DMS53 (cell line): ENCODE measurements at regions not wholly inside any gene's neighbourhood (a gene's known extent, or its start where the extent isn't known, plus 50 kb on each side); places are given as distances from the start of the nearest gene placed in this dataset.
"Not testable (repeated sequence)": the region's sequence is repeated elsewhere in the genome, so short reads cannot be mapped to it uniquely, and the experiment has no call there.

ENCODE experiments used
- DNase-seq: peaks from one replicate; lab custom pipeline; 2025; lab: John Stamatoyannopoulos, UW

- no peak for DNase-seq
Observed at GRCh38 chr12:4822572-4822971, 87.1 kb upstream of the KCNA1 start.

DNA sequence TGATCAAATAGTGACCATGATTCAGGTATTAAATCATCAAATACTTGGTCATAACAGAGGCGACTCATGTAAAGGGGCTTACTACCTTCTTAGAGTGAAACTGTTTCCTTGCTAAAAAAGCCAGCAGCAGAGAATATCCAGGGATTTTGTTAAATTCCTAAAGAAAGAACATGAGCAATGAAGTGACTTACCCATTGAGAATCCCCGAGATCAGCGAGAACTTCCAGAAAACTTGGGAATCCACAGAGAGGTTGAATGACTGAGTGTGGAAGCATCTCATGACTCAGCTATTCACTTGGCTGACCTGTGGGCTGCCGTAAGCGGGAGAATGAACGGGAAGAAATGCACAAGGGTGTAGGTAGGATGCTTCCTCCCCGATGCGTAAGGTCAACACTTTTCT is 85.3 kb upstream of the KCNA1 start:
- no peak for DNase-seq

DNA sequence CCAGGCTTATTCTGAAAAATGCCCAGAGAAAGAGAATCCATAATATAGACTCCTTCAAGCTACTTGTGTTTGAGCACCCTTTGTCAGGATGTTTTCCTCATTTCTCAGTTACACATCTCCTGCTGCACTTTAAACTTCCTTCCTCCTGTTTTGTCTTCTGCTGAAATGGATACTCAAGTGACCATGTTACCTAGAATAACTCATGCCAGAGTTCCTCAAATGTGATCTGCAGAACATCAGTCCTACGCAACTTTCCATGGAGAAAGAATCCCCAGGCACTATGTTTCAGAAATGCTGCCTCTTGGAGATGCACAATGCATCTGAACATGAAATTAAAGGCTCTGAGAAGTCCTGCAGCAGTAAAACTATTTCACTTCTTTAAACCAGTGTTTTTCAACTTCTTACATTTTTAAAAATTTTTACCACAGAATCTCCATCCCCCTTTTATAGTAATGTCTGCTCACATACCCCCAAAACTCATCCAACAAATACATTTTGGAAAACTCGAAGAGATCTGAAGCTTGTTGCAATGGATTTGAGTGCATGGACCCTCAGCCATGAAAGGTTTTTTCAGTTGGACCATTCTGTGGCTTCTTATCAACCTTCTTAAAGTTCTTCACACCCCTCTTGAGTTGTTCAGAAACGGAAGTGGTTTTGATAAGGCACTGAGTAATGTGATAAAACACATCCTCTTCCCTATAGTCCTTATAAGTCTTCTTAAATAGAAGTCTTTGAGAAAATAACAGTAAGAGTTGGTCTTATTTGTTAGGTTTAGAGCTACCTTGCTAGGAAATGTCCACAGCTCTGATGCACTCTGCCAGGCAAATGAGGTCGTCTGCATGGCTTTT is 84.5 kb upstream of the KCNA1 start:
- no peak for DNase-seq

DNA sequence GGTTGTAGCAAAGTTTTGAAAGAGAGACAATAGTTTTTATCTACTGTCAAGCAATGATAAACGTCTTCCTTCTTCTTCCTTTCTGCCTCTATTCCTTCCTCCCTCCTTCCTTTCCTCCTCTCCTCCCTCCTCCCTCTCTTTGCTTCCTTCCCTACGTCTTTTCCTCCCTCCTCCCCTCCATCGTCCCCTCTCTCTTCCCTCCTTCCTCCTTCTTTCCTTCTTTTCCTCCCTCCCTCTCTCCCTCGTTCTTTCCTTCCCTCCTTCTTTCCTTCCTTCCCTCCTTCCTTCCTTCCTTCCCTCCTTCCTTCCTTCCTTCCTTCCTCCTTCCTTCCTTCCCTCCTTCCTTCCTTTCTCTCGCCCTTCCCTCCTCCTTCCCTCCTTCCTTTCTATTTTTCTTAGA is 82.8 kb upstream of the KCNA1 start:
- DNase-seq: no peak

DNA sequence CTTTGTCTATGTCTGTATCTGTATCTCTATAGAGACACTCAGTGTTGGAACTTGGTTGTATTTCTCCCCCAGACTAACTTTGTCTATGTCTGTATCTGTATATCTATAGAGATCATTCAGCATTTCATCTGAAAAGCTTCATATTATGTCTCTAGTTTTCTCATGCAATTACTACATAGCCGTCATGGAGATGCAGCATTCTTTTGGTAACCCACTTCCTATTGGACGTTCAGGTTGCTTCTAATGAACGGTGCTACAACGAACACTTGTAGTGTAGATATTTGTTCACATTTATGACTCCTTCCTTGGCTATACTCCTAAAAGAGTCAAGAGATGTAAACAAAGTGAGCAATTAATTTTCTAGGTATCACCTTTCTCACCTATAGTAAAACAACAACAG is 81.5 kb upstream of the KCNA1 start:
- DNase-seq: no peak

DNA sequence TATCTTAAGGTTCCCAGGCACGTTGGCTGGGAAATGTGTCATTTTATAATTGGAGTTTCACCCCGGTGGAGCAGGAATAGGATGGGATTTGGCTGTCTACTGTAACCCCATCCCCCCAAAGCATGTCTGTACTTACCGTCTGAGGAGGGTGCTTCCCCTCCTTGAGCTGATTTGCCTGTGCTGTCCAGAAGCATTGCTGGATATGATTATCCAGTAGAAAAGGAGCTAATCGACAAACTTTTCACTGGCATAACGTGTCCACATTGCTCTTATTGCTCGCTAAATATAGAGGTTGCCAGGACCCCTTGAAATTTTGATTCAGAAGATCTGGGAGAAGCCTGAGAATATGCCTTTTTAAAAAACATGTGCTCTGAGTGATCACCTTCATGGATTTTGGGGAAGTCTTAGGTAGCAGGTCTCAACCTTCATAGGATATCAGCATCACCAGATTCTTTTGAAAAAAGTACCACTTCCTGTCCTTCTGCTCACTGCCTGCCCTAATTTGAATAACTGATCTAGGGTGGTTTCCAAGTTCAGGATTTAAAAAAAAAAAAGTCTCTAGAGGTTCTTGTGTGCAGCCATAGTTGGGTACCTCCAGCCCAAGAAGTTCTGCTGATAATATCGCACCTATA is 80.4 kb upstream of the KCNA1 start:
- DNase-seq: no peak

GRCh38 chr12:4829793-4830162 is 79.9 kb upstream of the KCNA1 start:
- peak; percentile 67 for DNase-seq

GRCh38 chr12:4830556-4831210 is 79.0 kb upstream of the KCNA1 start:
- DNase-seq: peak; percentile 71

GRCh38 chr12:4833053-4833452 is 76.7 kb upstream of the KCNA1 start:
- DNase-seq: no peak

DNA sequence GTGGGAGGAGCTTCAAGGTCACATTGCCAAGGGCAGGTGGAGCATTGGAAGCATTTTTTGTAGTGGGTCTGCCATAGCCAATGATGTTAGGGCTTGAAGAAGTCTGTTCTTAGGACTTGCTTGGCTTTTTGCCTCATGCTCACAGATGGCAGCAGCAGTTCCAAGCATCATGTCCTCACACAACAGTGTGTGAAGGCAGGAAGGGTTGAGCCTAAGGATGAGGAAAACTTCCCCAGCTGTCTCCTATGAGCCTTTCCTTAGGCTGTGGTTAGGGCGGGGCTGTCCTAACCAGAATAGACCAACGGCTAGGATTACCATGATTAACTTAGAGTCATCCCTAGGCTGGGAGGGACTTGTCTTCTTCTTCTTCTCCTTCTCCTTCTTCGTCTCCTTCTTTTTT is 76.2 kb upstream of the KCNA1 start:
- no peak for DNase-seq

GRCh38 chr12:4842401-4842800 is 67.3 kb upstream of the KCNA1 start:
- DNase-seq: not testable (repeated sequence)

DNA sequence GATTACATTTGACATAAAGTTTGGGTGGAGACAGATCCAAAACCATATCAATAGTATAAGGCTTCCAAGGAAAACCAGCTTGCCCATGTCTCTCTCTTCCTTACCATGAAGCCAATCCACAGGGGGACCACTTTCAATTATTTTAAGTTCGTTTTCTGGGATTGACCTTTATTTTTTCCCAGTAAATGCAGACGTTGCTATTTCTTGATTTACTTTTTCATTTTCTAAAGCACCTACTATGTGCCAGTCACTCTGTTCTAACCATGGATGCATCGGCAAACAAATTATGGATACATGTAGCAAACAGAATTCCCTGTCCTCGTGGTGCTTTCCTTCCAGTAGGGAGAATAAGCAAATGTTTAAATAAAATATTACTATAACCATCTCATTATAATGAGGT is 65.8 kb upstream of the KCNA1 start:
- no peak for DNase-seq

DNA sequence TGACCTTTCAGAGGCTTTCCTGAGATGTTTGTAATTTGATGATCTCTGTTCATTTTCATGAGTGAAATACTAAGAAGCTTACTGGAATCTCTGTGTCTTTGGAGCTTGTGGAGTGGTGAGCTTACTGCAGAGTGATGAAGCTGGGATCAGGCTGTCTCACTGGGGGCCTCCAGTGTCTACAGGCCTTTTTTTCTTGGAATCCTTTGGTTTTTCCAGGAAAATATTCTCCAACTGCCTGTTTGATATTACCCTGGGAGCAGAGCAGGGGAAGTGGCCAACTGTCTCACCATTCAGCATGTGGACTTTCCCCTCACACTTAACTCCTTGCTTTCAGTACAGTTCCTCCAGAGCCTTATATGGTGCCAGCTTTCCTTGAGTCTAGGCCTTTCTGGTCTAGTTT is 62.0 kb upstream of the KCNA1 start:
- no peak for DNase-seq

- DNase-seq: peak; percentile 96
Observed at GRCh38 chr12:4849115-4849541, 60.6 kb upstream of the KCNA1 start.

DNA sequence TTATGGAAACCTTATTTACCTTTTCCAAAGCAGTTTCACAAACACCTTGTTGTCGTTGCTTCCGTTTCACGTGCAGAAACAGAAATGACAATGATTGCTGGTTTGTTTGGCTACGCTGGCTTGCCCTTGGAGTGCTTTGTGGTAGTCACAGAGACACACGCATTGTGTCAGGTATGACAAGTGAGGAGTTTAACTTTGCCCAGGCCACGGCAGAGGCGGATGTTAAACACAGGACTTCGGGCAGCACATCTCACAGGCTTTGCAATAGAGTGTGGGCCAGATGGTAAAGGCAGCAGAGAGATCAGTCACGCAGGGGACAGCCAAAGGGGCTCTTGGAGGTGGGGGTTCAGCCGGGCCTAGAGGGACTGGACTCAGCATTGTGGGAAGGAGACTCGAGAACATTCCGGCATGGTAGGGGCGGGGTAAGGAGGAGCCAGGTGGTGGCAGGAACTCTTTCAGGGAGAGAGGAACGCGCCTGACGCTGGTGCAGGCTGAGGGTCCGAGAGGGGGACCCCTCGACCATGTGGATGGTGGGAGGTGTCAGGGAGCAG is 59.8 kb upstream of the KCNA1 start:
- DNase-seq: peak; percentile 97

DNA sequence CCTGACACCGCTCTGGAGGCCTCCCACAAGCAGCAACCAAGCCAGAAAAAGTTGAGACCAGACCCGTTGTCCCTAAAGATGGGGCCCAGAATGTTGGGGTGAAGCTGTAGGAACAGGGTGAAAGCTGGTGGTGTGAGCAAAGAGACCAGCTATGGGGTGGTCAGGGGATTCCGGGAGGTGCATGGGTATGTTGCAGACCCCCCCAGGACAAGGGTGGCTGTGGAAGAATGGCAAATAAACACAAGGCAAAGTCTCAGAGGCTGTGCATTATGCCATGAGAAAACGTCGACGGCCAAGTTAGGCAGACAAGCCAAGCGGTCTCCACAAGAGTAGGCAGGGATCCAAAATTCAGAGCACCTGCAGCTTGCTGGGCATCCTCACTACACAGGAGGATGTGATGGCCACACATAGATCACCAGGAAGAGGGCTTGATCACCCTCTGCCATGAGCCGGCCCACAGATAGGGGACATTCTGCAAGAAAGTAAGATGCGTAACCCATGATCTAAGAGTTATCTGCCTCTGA is 58.8 kb upstream of the KCNA1 start:
- DNase-seq: no peak

- DNase-seq: no peak
Observed at GRCh38 chr12:4852308-4852707, 57.4 kb upstream of the KCNA1 start.

- no peak for DNase-seq
Observed at GRCh38 chr12:4852911-4853310, 56.8 kb upstream of the KCNA1 start.

GRCh38 chr12:4855121-4855924 is 54.4 kb upstream of the KCNA1 start:
- DNase-seq: peak; percentile 100

GRCh38 chr12:4856596-4856995 is 53.1 kb upstream of the KCNA1 start:
- peak; percentile 81 for DNase-seq

- DNase-seq: peak; percentile 100
Observed at GRCh38 chr12:4857472-4858291, 52.0 kb upstream of the KCNA1 start.
